ENCODE measurements at regions not wholly inside any gene's neighbourhood (a gene's known extent, or its start where the extent isn't known, plus 50 kb on each side); places are given as distances from the start of the nearest gene placed in this dataset.
A peak's percentile ranks its signal among the peaks of the same experiment; 100 is the strongest.

DNA sequence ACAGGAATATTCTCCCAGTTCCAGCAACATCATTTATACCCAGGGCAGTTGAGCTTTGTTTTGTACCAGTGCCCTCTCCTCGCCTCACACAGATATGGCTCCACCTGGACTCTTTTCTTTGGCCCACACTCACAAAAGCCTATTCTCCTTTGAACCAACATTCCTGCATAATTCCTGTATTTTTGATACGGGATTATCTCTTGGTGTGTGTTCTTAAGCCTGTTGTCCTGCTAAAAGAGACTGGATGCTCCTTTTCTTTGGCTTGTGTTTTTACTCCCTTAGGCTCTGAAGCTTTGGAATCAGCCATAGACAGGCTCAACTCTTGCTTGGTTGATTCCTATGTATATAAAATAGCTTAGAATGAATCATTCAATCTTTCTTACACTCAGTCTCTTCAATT lies 305.4 kb upstream of the SATB1 start:
- TF ChIP-seq POLR2A (IDR thresholded peaks at IDR 0.05) (no peak), POLR2AphosphoS5 (IDR thresholded peaks at IDR 0.05) (no peak)
- TF ChIP-seq, protein P1, sequence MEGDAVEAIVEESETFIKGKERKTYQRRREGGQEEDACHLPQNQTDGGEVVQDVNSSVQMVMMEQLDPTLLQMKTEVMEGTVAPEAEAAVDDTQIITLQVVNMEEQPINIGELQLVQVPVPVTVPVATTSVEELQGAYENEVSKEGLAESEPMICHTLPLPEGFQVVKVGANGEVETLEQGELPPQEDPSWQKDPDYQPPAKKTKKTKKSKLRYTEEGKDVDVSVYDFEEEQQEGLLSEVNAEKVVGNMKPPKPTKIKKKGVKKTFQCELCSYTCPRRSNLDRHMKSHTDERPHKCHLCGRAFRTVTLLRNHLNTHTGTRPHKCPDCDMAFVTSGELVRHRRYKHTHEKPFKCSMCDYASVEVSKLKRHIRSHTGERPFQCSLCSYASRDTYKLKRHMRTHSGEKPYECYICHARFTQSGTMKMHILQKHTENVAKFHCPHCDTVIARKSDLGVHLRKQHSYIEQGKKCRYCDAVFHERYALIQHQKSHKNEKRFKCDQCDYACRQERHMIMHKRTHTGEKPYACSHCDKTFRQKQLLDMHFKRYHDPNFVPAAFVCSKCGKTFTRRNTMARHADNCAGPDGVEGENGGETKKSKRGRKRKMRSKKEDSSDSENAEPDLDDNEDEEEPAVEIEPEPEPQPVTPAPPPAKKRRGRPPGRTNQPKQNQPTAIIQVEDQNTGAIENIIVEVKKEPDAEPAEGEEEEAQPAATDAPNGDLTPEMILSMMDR (IDR thresholded peaks at IDR 0.05 in 8 of 11, conservative IDR thresholded peaks at IDR 0.05 in 3 of 11) = no peak
- intact Hi-C loops (cut with DNase I; ENCODE audit: low total_unique reads) = no loop called here
- WGBS, 5 donors = 80 to 94% (median 89%) methylated on average over 2 of the region's 2 CpGs

DNA sequence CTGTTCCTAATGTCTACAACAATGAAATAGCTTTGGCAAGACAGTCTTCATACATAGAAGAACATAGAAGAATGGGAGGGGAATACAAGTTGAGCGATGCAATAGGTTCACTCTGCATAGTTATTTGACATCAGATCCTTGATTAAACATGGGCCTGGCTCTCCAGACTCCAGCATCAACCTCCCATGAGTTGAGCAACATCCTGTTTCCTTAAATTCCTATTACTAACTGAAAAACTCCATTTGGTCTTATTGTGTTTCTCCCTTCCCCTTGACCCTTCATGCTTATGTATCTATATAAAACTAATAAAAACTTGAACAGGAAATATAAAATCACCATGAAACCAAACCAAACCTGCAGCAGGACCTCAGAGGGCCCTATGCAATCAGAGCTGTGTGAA lies 304.5 kb upstream of the SATB1 start:
- intact Hi-C loops (cut with DNase I; ENCODE audit: low total_unique reads) = no loop called here
- Histone ChIP-seq H3K27me3 (replicated peaks in 1 of 7) (no peaks in the 10 kb centered on the region), H3K27ac (no peak overlapping the region), H3K4me1 (peaks cover 9 to 31% (median 23%) of the 10 kb centered on the region in 6 donors), H3K4me3 (no peak overlapping the region), H3K9me3 (no peaks in the 10 kb centered on the region), H3K36me3 (no peaks in the 10 kb centered on the region)
- TF ChIP-seq POLR2A (IDR thresholded peaks at IDR 0.05) = no peak
- no peak for TF ChIP-seq POLR2AphosphoS5 (IDR thresholded peaks at IDR 0.05)
- TF ChIP-seq, protein P1 (IDR thresholded peaks at IDR 0.05 in 8 of 11, conservative IDR thresholded peaks at IDR 0.05 in 3 of 11) = no peak
- DNase-seq = no peak
- 65 to 90% (median 85%) methylated on average over 1 of the region's 1 CpG for WGBS, 5 donors

More for the DNA sequence above, 305.4 kb upstream of the SATB1 start:
- no peaks in the 10 kb centered on the region for H3K27me3 ChIP-seq (replicated peaks in 1 of 7)
- H3K36me3 ChIP-seq = no peaks in the 10 kb centered on the region
- no peak for DNase-seq
- no peak overlapping the region for H3K27ac ChIP-seq
- peaks cover under 1 to 23% (median 15%) of the 10 kb centered on the region in 6 donors for H3K4me1 ChIP-seq
- no peak overlapping the region for H3K4me3 ChIP-seq
- H3K9me3 ChIP-seq = no peaks in the 10 kb centered on the region

DNA sequence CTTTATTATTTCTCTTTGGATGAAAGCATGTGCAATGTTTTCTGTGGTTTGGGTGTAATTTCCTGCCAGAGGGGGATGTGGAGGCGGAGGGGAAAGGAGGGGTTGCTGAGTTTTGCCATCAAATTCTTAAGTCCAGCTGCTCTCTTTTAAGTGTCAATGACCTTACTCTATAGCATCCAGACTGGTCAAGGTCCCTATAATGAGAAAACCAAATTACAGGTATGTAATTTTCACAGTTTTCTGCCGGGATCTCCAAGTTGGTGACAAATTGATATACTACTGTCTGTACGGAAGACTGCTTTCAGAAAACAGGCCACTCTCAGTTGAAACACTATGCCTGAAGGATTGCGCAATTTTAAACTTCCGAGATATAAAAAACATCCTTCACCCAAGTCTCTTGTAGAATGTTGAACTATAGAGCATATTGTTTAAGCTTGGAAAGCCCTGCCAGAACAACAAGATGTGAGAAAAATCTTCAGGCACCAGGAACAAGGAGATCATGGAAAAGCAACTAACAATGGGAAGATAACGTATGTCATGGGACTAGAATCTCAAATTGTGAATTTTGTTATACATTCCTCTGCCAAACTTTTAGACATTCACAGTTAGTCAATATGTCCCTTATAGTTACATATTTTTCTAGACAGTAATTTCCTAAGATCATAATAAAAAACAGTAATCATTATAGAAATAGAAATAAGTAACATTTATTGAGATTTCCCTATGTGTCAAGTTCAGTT lies 300.7 kb upstream of the SATB1 start:
- WGBS, 5 donors = 22 to 39% (median 27%) methylated on average over 6 of the region's 6 CpGs
- TF ChIP-seq POLR2AphosphoS5 (IDR thresholded peaks at IDR 0.05) (no peak), POLR2A (IDR thresholded peaks at IDR 0.05) (no peak)
- TF ChIP-seq, protein P1 (IDR thresholded peaks at IDR 0.05 in 8 of 11, conservative IDR thresholded peaks at IDR 0.05 in 3 of 11) = no peak
- intact Hi-C loops (cut with DNase I; ENCODE audit: low total_unique reads) = no loop called here
- no peaks in the 10 kb centered on the region for H3K9me3 ChIP-seq
- no peaks in the 10 kb centered on the region for H3K27me3 ChIP-seq (replicated peaks in 1 of 7)
- peaks cover 10 to 51% (median 36%) of the 10 kb centered on the region in 6 donors for H3K4me1 ChIP-seq
- peak overlapping the region in 1 of 8 donors; percentile 38 for H3K4me3 ChIP-seq
- no peaks in the 10 kb centered on the region for H3K36me3 ChIP-seq
- peak overlapping the region; percentile 6 to 80 (median 66) for H3K27ac ChIP-seq
- no peak for DNase-seq

DNA sequence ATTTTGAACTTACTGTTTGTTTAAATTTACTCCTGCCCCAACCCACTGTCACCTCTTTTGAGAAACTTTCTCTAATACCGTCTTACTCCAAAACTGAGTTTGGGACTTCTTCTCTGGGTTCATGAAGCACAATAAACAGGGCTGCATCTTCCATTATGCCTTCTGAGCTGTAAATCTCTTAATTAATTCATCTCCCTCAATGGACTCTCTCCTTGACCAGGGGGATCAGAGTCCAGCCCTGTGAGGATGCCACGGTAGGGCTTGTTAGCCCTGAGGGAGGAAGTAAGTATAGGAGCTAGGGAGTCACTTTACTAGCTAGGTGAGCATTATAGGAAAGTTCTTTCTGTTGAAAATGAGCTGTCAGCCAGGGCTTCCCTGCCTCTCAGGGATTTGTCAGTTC lies 299.3 kb upstream of the SATB1 start:
- no peak for DNase-seq
- WGBS, 5 donors = 57 to 67% (median 61%) methylated on average over 2 of the region's 2 CpGs
- H3K27ac ChIP-seq = peak overlapping the region in 7 of 8 donors; percentile 6 to 80 (median 69)
- intact Hi-C loops (cut with DNase I; ENCODE audit: low total_unique reads) = no loop called here
- H3K27me3 ChIP-seq (replicated peaks in 1 of 7) = no peaks in the 10 kb centered on the region
- peaks cover 10 to 51% (median 36%) of the 10 kb centered on the region in 6 donors for H3K4me1 ChIP-seq
- no peak overlapping the region for H3K4me3 ChIP-seq
- no peaks in the 10 kb centered on the region for H3K9me3 ChIP-seq
- TF ChIP-seq, protein P1 (IDR thresholded peaks at IDR 0.05 in 8 of 11, conservative IDR thresholded peaks at IDR 0.05 in 3 of 11) = no peak
- TF ChIP-seq POLR2AphosphoS5 (IDR thresholded peaks at IDR 0.05) (no peak), POLR2A (IDR thresholded peaks at IDR 0.05) (no peak)
- no peaks in the 10 kb centered on the region for H3K36me3 ChIP-seq

Measured in spleen (tissue), 11 donors.